ENCODE measurements at regions not wholly inside any gene's neighbourhood (a gene's known extent, or its start where the extent isn't known, plus 50 kb on each side); places are given as distances from the start of the nearest gene placed in this dataset.

GRCh38 chr22:27083610-27084009 is 426.2 kb downstream of the MIAT start:
- no peak for ATAC-seq
- no peak for DNase-seq (ENCODE audit: low spot score)

DNA sequence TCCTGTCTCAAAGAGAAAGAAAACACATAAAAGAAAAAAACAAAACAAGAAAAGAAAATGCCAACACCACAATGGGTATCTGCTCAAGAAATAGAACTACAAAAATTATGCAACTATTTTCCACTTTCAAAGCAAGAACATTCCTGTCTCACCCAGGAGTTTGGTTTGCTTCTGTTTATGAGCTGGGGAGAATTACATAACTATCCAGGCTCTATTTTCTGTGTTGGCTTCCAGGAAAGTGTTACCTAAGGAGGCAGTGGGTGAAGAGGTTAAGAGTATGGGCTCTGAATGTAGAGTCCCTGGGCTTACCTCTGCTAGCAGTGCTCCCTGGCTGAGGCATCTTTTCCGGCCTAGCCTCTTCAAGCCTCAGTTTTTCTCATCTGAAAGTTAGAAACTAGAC is 426.7 kb downstream of the MIAT start:
- ATAC-seq, result no peak
- no peak for DNase-seq (ENCODE audit: low spot score)

DNA sequence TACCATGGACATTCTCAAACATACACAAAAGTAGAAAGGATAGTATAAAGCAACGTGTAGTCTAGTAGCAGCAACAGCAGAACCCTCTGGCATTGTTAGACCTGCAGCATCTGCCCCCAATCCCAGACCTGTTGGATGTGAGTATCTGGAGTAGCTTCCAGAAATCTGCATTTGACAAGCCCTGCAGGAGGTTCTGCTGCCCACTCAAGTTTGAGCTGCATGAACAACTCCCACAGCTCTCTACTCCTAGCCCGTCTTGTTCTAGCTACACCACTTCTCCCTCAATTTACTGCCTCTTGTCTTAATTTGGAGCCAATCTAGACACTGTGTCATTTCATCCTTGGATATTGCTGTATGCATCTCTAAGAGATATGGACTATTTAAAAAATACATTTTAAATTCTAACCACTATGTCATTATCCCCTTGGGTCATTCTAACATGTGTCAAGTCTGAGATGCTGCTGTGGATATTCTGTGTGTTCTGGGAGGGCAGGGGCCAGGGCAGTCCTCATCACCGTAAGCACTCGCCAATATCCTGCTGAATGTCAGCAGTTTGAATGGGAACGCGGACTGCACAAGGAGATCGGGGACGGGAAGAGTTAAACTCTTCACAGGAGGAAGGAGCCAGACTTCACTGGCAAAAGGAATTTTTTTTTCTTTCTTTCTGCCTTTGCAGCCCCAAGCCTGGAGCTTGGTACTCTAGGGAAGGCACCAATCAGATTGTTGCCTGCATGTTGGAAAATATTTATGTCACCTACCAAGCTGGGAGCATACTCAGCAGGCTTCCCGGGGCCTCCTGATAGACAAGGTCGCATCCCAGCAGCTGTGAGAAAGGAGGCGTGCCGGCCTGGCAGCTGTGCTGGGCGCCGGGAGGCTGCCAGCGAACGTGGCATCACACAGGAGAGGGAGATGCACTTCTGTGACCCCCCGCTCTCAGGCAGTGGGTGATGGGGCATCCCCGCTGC is 429.0 kb downstream of the MIAT start:
- ATAC-seq (no peak), DNase-seq (ENCODE audit: low spot score) (no peak)

DNA sequence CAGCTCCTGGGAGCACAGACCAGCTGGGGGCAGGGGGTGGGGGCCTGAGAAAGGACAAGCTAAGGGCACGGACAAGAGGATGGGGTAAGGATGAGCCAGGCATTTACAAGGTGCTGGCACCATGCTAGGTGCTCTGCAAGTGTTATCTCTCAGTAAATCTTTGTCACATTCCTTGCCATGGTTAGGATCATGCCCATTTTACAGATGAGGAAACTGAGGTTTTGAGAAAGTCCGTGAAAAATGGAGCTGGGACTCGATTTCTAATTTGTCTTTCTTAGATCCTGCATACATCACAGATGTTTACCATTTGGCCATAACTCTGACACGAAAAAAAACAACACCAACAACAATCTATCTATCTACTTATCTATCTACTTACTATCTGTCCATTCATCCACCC is 429.7 kb downstream of the MIAT start:
- DNase-seq (ENCODE audit: low spot score) (no peak), ATAC-seq (no peak)

- DNase-seq (ENCODE audit: low spot score) (no peak), ATAC-seq (no peak)
Observed at GRCh38 chr22:27088026-27088425, 430.6 kb downstream of the MIAT start.

GRCh38 chr22:27089264-27089663 is 431.9 kb downstream of the MIAT start:
- ATAC-seq (no peak), DNase-seq (ENCODE audit: low spot score) (no peak)

GRCh38 chr22:27090611-27091011 is 433.2 kb downstream of the MIAT start:
- DNase-seq (ENCODE audit: low spot score), result no peak
- ATAC-seq, result no peak

- DNase-seq (ENCODE audit: low spot score) (no peak), ATAC-seq (no peak)
Observed at GRCh38 chr22:27093422-27093821, 436.0 kb downstream of the MIAT start.

GRCh38 chr22:27094633-27095308 is 437.4 kb downstream of the MIAT start:
- no peak for ATAC-seq
- DNase-seq (ENCODE audit: low spot score), result no peak

DNA sequence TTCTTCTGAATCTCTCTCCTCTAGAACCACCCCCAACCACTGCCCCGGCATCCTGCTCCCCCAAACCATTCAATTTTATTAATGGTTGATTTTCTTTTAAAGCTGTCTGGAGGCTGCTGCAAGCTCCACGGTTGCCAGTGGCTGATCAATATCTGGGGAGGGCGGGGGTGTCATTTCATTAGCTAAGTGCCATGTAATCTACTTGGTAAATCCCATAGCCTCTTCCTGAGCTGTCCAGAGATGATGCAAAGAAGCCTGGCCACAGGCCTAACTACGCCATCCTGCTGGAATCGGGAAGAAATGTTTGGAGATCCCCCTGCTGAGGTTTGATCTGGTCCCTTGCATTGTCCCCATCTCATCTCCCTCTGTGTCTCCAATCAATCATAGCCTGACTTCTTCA is 440.1 kb downstream of the MIAT start:
- no peak for ATAC-seq

GRCh38 chr22:27097933-27098332 is 440.5 kb downstream of the MIAT start:
- ATAC-seq (no peak), DNase-seq (ENCODE audit: low spot score) (no peak)

More for the DNA sequence above, 440.1 kb downstream of the MIAT start:
- no peak for DNase-seq (ENCODE audit: low spot score)

GRCh38 chr22:27099946-27100722 is 442.7 kb downstream of the MIAT start:
- ATAC-seq (no peak), DNase-seq (ENCODE audit: low spot score) (no peak)

DNA sequence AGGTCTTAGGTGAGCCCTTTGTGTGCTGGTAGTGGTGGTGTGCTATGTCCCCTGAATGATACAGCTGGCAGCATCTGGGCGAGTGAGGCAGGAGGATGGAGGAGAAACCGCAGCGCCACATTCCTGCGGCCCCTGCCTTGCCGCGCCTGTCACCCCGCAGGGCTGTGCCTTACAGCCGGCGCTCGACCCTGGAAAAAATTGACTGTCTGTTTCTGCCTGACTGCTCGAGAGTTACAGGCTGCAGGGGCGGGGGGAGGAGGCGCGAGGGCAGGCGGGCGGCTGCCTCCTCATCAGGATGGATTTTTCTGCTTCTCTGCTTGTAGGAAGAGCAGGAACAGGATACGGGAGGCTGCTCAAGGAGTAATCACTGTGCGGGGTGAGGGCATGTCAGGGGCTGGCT is 443.4 kb downstream of the MIAT start:
- ATAC-seq (no peak), DNase-seq (ENCODE audit: low spot score) (no peak)

DNA sequence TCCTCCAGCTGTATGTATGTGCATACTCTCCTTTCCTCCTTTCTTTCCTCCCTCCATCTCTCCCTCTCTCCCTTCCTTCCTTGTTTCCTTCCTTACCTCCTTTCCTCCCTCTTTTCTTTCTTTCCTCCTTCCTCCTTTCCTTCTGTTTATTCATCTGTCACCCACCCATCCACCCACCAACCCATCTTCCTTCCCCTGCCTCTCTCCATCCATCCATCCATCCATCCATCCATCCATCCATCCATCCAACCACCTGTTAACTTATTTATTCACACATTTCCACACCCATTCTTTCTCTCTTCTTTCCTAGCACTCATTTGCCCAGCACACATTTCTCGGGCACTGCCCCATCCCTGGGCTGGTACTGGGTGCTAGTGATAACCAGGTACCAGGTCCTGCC is 443.9 kb downstream of the MIAT start:
- no peak for DNase-seq (ENCODE audit: low spot score)
- no peak for ATAC-seq

GRCh38 chr22:27104449-27104848 is 447.1 kb downstream of the MIAT start:
- ATAC-seq, result no peak
- no peak for DNase-seq (ENCODE audit: low spot score)

- ATAC-seq (no peak), DNase-seq (ENCODE audit: low spot score) (no peak)
Observed at GRCh38 chr22:27105142-27106025, 448.0 kb downstream of the MIAT start.

- ATAC-seq, result no peak
- no peak for DNase-seq (ENCODE audit: low spot score)
Observed at GRCh38 chr22:27106985-27107384, 449.6 kb downstream of the MIAT start.

- no peak for ATAC-seq
- DNase-seq (ENCODE audit: low spot score), result no peak
Observed at GRCh38 chr22:27107386-27107785, 450.0 kb downstream of the MIAT start.

DNA sequence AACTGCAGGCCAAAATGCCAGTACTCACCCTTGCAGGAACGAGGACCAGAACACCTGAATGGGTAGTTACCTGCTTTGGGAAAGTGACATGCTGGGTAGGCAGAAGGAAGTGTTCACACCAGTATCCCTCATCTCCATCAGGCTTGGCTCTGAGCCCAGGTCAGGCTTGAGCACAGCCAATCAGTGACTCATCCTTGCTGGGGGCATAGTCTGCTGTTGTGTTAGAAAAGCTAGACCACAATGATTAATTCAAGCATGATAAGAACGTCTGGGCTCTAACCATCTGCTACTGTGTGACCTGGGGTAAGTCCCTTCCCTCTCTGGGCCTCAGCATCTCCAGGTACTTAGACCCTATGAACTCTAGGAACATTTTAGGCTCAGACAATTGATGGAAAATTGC is 450.4 kb downstream of the MIAT start:
- ATAC-seq (no peak), DNase-seq (ENCODE audit: low spot score) (no peak)

DNA sequence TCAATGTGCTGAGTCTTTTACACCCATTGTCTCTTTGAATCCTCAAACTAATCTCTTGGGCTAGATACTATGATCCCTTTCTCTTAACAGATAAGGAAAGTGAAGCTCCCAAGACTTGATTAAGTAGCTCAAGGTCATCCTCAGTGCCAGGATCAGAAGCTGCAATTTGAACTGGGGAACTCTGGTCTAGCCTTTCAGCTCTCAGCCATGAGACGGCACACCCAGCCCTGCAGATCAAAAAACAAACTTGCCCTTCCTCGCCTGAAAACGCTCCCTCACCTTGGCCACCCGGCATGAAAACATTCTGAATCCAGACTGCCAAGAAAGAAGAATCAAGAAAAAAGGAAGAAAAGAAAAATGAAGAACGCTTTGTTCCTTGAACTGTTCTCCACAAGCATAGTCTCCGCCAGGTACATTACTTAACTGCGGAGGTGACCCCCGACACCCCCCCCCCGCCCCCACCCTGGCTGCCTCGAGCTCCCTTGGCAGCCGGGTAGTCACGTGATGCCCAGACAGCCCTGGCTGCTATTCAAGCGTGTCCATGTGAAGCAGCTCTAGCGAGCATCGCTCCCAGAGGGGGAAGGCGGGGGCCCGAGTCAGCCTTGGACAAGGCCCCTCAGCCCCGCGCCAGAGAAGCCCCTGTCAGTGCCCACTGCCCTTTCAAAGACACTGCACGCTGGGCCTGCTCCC is 451.2 kb downstream of the MIAT start:
- ATAC-seq, result no peak
- no peak for DNase-seq (ENCODE audit: low spot score)

Measured in left lobe of liver (tissue), 2 donors.